ENCODE measurements at regions not wholly inside any gene's neighbourhood (a gene's known extent, or its start where the extent isn't known, plus 50 kb on each side); places are given as distances from the start of the nearest gene placed in this dataset.

DNA sequence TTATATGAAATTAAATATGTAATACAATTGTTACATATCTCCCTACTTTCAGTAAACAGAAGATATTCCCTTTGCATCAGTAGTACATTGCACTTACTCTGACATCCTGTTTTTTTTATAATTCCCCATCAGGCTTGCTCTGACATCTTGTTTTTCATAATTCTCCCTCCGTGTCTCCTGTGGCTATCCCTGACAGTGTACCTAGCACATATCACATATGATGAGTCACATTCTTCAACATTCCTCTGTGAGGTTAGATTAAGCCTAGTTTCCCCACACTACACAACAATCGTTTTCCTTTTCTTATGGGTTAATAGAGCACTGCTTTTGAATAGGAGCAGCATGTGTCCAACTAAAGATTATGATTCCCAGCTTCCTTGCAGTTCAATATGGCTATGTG lies 250.6 kb upstream of the NPVF start:
- no peaks in the 10 kb centered on the region for H3K4me1 ChIP-seq
- no peak for DNase-seq

DNA sequence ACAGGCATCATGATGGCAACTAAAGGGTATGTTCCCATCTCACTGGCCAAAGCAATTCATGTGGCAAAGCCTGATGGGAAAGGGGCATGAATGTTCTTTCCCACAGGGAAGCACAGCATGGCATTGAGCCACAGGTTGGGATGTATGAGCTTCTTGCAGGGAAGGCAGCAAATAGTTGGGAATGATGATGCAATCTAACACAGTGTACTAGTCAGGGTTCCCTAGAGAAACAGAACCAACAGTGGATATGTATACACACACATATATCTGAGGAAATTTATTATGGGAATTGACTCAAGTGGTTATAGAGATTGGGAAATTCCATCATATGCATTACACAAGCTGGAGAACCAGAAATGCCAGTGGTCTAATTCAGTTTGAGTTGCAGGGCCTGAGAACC lies 253.6 kb upstream of the NPVF start:
- DNase-seq = no peak
- intact Hi-C loops (cut with DNase I) = no loop called here
- TF ChIP-seq, protein P1, sequence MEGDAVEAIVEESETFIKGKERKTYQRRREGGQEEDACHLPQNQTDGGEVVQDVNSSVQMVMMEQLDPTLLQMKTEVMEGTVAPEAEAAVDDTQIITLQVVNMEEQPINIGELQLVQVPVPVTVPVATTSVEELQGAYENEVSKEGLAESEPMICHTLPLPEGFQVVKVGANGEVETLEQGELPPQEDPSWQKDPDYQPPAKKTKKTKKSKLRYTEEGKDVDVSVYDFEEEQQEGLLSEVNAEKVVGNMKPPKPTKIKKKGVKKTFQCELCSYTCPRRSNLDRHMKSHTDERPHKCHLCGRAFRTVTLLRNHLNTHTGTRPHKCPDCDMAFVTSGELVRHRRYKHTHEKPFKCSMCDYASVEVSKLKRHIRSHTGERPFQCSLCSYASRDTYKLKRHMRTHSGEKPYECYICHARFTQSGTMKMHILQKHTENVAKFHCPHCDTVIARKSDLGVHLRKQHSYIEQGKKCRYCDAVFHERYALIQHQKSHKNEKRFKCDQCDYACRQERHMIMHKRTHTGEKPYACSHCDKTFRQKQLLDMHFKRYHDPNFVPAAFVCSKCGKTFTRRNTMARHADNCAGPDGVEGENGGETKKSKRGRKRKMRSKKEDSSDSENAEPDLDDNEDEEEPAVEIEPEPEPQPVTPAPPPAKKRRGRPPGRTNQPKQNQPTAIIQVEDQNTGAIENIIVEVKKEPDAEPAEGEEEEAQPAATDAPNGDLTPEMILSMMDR (IDR thresholded peaks at IDR 0.05) = no peak
- no peak for TF ChIP-seq POLR2A (IDR thresholded peaks at IDR 0.05)
- Histone ChIP-seq H3K4me3 (no peak overlapping the region), H3K9me3 (no peaks in the 10 kb centered on the region), H3K36me3 (no peaks in the 10 kb centered on the region), H3K27ac (no peak overlapping the region), H3K27me3 (no peaks in the 10 kb centered on the region), H3K4me1 (no peaks in the 10 kb centered on the region)

More for the DNA sequence above, 250.6 kb upstream of the NPVF start:
- H3K4me3 ChIP-seq = no peak overlapping the region
- WGBS, 2 donors = 49 to 54% methylated on average over 2 of the region's 2 CpGs
- H3K9me3 ChIP-seq = no peaks in the 10 kb centered on the region
- TF ChIP-seq, protein P1 (IDR thresholded peaks at IDR 0.05) = no peak
- TF ChIP-seq POLR2A (IDR thresholded peaks at IDR 0.05) = no peak
- H3K36me3 ChIP-seq = no peaks in the 10 kb centered on the region
- intact Hi-C loops (cut with DNase I) = no loop called here
- no peak overlapping the region for H3K27ac ChIP-seq
- H3K27me3 ChIP-seq = no peaks in the 10 kb centered on the region

DNA sequence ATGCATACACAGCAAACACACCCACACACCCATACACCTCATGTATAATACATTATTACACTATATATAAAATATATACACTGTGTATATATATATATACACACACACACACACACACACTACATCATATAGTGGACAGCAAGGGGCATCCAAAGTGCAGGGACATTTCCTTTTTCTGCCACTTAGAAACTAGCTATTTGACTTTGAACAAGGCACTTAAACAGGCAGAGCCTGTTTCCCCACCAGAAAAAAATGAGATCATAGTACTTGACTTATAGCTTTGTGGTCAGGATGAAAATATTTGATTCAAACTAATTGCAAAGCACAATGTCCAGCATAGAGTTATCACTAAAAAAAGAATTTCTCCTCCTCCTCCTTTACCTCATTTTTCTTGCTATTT lies 254.3 kb upstream of the NPVF start:
- DNase-seq = no peak
- H3K27me3 ChIP-seq = no peaks in the 10 kb centered on the region
- intact Hi-C loops (cut with DNase I) = no loop called here
- no peaks in the 10 kb centered on the region for H3K9me3 ChIP-seq
- TF ChIP-seq POLR2A (IDR thresholded peaks at IDR 0.05) = no peak
- no peak overlapping the region for H3K27ac ChIP-seq
- no peaks in the 10 kb centered on the region for H3K4me1 ChIP-seq
- no peaks in the 10 kb centered on the region for H3K36me3 ChIP-seq
- H3K4me3 ChIP-seq = no peak overlapping the region

DNA sequence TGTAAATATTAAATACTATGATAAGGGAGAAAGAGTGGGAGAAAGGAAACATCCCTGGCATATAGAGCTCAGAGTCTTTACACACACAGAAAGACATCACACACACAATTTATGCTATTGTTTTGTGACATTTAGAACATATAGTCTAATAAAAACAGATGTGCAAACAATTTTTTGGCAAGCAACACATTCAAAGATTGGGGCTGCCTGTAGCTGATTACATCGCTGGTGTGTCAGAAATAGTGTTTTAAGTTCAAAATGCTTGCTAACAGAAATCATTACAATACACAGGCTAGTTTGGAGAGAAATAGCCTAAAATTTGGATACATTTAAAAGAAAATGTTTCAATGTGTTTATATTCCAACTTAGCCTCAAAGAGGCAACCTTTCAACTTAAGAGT lies 256.7 kb upstream of the NPVF start:
- no peaks in the 10 kb centered on the region for H3K36me3 ChIP-seq
- no peaks in the 10 kb centered on the region for H3K27me3 ChIP-seq
- no peaks in the 10 kb centered on the region for H3K4me1 ChIP-seq
- DNase-seq = no peak
- H3K4me3 ChIP-seq = no peak overlapping the region
- H3K27ac ChIP-seq = no peak overlapping the region
- intact Hi-C loops (cut with DNase I) = no loop called here
- TF ChIP-seq, protein P1 (IDR thresholded peaks at IDR 0.05) = no peak
- no peak for TF ChIP-seq POLR2A (IDR thresholded peaks at IDR 0.05)
- 45 to 61% methylated on average over 1 of the region's 1 CpG for WGBS, 2 donors
- no peaks in the 10 kb centered on the region for H3K9me3 ChIP-seq

DNA sequence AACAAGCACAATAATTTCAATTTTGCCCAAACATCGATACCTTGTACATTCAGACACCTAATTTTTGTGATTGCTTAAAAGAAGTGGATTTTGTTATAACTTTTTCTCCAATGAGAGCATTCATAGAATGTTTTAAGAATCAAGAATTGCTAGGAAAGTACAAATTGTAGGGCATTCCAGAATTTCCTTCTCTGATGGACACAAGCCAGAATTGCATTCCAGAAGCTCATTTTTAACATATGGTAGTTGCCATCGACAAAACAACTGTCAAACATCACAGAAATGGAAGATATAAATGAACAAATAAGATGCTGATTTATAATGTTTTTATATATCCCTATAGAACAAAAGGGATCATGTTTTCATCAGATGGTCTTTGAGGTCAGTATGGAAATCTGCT lies 258.4 kb upstream of the NPVF start:
- intact Hi-C loops (cut with DNase I) = no loop called here
- Histone ChIP-seq H3K4me3 (no peak overlapping the region), H3K36me3 (no peaks in the 10 kb centered on the region), H3K27me3 (no peaks in the 10 kb centered on the region), H3K9me3 (no peaks in the 10 kb centered on the region), H3K4me1 (no peaks in the 10 kb centered on the region), H3K27ac (no peak overlapping the region)
- WGBS, 2 donors = 53 to 61% methylated on average over 2 of the region's 2 CpGs
- no peak for TF ChIP-seq POLR2A (IDR thresholded peaks at IDR 0.05)
- TF ChIP-seq, protein P1 (IDR thresholded peaks at IDR 0.05) = no peak
- DNase-seq = no peak

DNA sequence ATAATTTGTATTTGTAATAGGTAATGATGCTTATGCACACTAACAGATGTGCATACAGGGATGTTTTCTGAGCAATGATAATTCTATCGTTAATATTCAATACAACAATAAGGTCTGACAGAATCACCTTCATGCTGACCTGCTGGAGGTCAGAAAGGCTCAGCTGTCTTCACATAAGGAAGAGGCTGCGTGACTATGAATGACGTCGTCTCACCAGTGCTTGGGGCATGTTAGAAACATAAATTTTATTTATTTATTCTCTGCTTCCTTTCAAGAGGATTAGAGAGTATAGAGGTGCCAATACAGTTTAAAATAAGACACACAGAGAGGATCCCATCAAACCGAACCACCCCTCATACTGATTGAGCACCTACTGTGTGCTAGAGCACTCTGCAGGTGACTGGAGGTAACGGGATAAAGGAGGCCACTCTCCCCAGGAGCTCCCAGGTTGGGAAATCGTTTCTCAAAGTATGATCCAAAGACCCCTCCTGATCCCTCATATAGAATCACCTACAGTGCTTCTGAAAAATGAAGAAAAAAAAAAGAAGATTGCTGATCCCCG lies 265.6 kb upstream of the NPVF start:
- H3K27ac ChIP-seq = no peak overlapping the region

More for the DNA sequence above, 265.6 kb upstream of the NPVF start:
- intact Hi-C loops (cut with DNase I) = loop anchor here (10.0 kb wide), 1 partner anchor 59 kb away; no protein-coding TSS in a partner anchor
- no peak for DNase-seq
- no peaks in the 10 kb centered on the region for H3K27me3 ChIP-seq
- no peaks in the 10 kb centered on the region for H3K36me3 ChIP-seq
- WGBS, 2 donors = 67 to 79% methylated on average over 8 of the region's 8 CpGs
- no peak overlapping the region for H3K4me3 ChIP-seq
- H3K9me3 ChIP-seq = no peaks in the 10 kb centered on the region
- TF ChIP-seq, protein P1 (IDR thresholded peaks at IDR 0.05) = no peak
- TF ChIP-seq POLR2A (IDR thresholded peaks at IDR 0.05) = no peak
- H3K4me1 ChIP-seq = peaks cover 0 to 23% (median 0%) of the 10 kb centered on the region in 3 donors
